Cardiac septum (tissue), 1 donor: ENCODE measurements at regions not wholly inside any gene's neighbourhood (a gene's known extent, or its start where the extent isn't known, plus 50 kb on each side); places are given as distances from the start of the nearest gene placed in this dataset.
"Not testable (repeated sequence)": the region's sequence is repeated elsewhere in the genome, so short reads cannot be mapped to it uniquely, and the experiment has no call there.

Experiments used
- DNase-seq: peaks from one replicate; pipeline ENCODE4 v3.0.0-alpha.2; 2020; ENCODE audit warnings: low spot score
- intact Hi-C: fragments of 100-400 bp; cut with DNase I; formaldehyde crosslinking; loops from one replicate; pipeline ENCODE4 v1.14.0; 2022
- donor health status: DM: no; HTN: no; CAD: no.

GRCh38 chr7:130951976-130952876, 218.2 kb upstream of the KLF14 start:
- no peak for DNase-seq

GRCh38 chr7:130953196-130953595, 219.2 kb upstream of the KLF14 start:
- intact Hi-C loops = no loop called here
- no peak for DNase-seq

More at GRCh38 chr7:130951976-130952876, 218.2 kb upstream of the KLF14 start:
- intact Hi-C loops = no loop called here

GRCh38 chr7:130954918-130955564, 221.0 kb upstream of the KLF14 start:
- intact Hi-C loops = no loop called here
- no peak for DNase-seq

- intact Hi-C loops = no loop called here
- DNase-seq = no peak
Measured at GRCh38 chr7:130955565-130955919, 221.5 kb upstream of the KLF14 start.

GRCh38 chr7:130956417-130957136, 222.6 kb upstream of the KLF14 start:
- intact Hi-C loops = no loop called here
- DNase-seq = no peak

- intact Hi-C loops = no loop called here
Measured at GRCh38 chr7:130957137-130957513, 223.1 kb upstream of the KLF14 start.

GRCh38 chr7:130957722-130958435, 223.9 kb upstream of the KLF14 start:
- intact Hi-C loops, DNase-seq: not testable (repeated sequence)

More at GRCh38 chr7:130957137-130957513, 223.1 kb upstream of the KLF14 start:
- DNase-seq = no peak

- intact Hi-C loops = no loop called here
- no peak for DNase-seq
Measured at GRCh38 chr7:130958846-130959245, 224.8 kb upstream of the KLF14 start.

GRCh38 chr7:130959743-130960207, 225.8 kb upstream of the KLF14 start:
- intact Hi-C loops = loop anchor here (5.0 kb wide), 1 partner anchor 37 kb away; no protein-coding TSS in a partner anchor
- no peak for DNase-seq

GRCh38 chr7:130960208-130960988, 226.4 kb upstream of the KLF14 start:
- no peak for DNase-seq
- intact Hi-C loops = loop anchor here (5.0 kb wide), 1 partner anchor 38 kb away; no protein-coding TSS in a partner anchor

- no peak for DNase-seq
- intact Hi-C loops = loop anchor here (5.0 kb wide), 1 partner anchor 39 kb away; no protein-coding TSS in a partner anchor
Measured at GRCh38 chr7:130961128-130961601, 227.2 kb upstream of the KLF14 start.

GRCh38 chr7:130962109-130962508, 228.1 kb upstream of the KLF14 start:
- intact Hi-C loops = loop anchor here (5.0 kb wide), 1 partner anchor 40 kb away; no protein-coding TSS in a partner anchor
- DNase-seq = no peak

- DNase-seq = no peak
Measured at GRCh38 chr7:130963339-130963738, 229.3 kb upstream of the KLF14 start.

GRCh38 chr7:130965515-130965914, 231.5 kb upstream of the KLF14 start:
- DNase-seq = no peak
- intact Hi-C loops = no loop called here

More at GRCh38 chr7:130963339-130963738, 229.3 kb upstream of the KLF14 start:
- intact Hi-C loops = loop anchor here (5.0 kb wide), 1 partner anchor 41 kb away; no protein-coding TSS in a partner anchor

GRCh38 chr7:130966246-130967009, 232.4 kb upstream of the KLF14 start:
- DNase-seq = no peak
- intact Hi-C loops = no loop called here

- intact Hi-C loops = no loop called here
- DNase-seq = no peak
Measured at GRCh38 chr7:130970196-130970595, 236.2 kb upstream of the KLF14 start.

GRCh38 chr7:130970696-130971095, 236.7 kb upstream of the KLF14 start:
- intact Hi-C loops = no loop called here

GRCh38 chr7:130971297-130971696, 237.3 kb upstream of the KLF14 start:
- no peak for DNase-seq
- intact Hi-C loops = no loop called here

More at GRCh38 chr7:130970696-130971095, 236.7 kb upstream of the KLF14 start:
- no peak for DNase-seq
